Kidney epithelial cell (primary cell): ENCODE measurements at regions not wholly inside any gene's neighbourhood (a gene's known extent, or its start where the extent isn't known, plus 50 kb on each side); places are given as distances from the start of the nearest gene placed in this dataset.

ENCODE experiments used
- DNase-seq: peaks from one replicate; pipeline ENCODE4 v3.0.0-alpha.2; 2010; ENCODE audit warnings: low read depth
- H3K27me3 ChIP-seq: 2 replicates; pipeline ENCODE4 v1.6.0; 2011; ENCODE audit warnings: low read length; ENCODE audit not compliant: control insufficient read depth, insufficient read depth
- H3K36me3 ChIP-seq: 2 replicates; pipeline ENCODE4 v1.5.1; 2011; ENCODE audit warnings: low read length; ENCODE audit not compliant: control insufficient read depth, insufficient read depth
- H3K4me3 ChIP-seq: 2 replicates; pipeline ENCODE4 v1.5.1; 2011; ENCODE audit warnings: low read depth, mild to moderate bottlenecking, control low read depth, low read length
- CTCF ChIP-seq: IDR thresholded peaks from 2 replicates; pipeline ENCODE4 v1.5.1; 2011; ENCODE audit warnings: mild to moderate bottlenecking, moderate library complexity, low read length, control low read depth, inconsistent platforms; ENCODE audit not compliant: insufficient read depth, poor library complexity, severe bottlenecking

GRCh38 chr3:145384307-145384706, 776.7 kb downstream of the PLOD2 start:
- no peak for DNase-seq
- Histone ChIP-seq H3K36me3 (no peaks in the 10 kb centered on the region), H3K4me3 (no peak overlapping the region), H3K27me3 (no peaks in the 10 kb centered on the region)
- TF ChIP-seq CTCF, result no peak

- Histone ChIP-seq H3K4me3 (no peak overlapping the region), H3K36me3 (no peaks in the 10 kb centered on the region), H3K27me3 (no peaks in the 10 kb centered on the region)
- no peak for DNase-seq
- TF ChIP-seq CTCF, result no peak
These were observed 773.8 kb downstream of the PLOD2 start for GRCh38 chr3:145387211-145387610.

- Histone ChIP-seq H3K27me3 (no peaks in the 10 kb centered on the region), H3K36me3 (no peaks in the 10 kb centered on the region), H3K4me3 (no peak overlapping the region)
- no peak for TF ChIP-seq CTCF
- no peak for DNase-seq
These were observed 765.6 kb downstream of the PLOD2 start for GRCh38 chr3:145395421-145395820.

GRCh38 chr3:145411605-145412004, 749.4 kb downstream of the PLOD2 start:
- Histone ChIP-seq H3K36me3 (no peaks in the 10 kb centered on the region), H3K4me3 (no peak overlapping the region), H3K27me3 (no peaks in the 10 kb centered on the region)
- no peak for DNase-seq
- TF ChIP-seq CTCF, result no peak

- no peaks in the 10 kb centered on the region for H3K36me3 ChIP-seq
- no peak for TF ChIP-seq CTCF
- no peaks in the 10 kb centered on the region for H3K27me3 ChIP-seq
- no peak for DNase-seq
- H3K4me3 ChIP-seq, result no peak overlapping the region
These were observed 743.3 kb downstream of the PLOD2 start for GRCh38 chr3:145417678-145418077.

GRCh38 chr3:145422556-145422955, 738.4 kb downstream of the PLOD2 start:
- no peak for TF ChIP-seq CTCF
- no peak for DNase-seq
- H3K4me3 ChIP-seq, result no peak overlapping the region
- no peaks in the 10 kb centered on the region for H3K36me3 ChIP-seq
- no peaks in the 10 kb centered on the region for H3K27me3 ChIP-seq
